ENCODE measurements at regions not wholly inside any gene's neighbourhood (a gene's known extent, or its start where the extent isn't known, plus 50 kb on each side); places are given as distances from the start of the nearest gene placed in this dataset.

DNA sequence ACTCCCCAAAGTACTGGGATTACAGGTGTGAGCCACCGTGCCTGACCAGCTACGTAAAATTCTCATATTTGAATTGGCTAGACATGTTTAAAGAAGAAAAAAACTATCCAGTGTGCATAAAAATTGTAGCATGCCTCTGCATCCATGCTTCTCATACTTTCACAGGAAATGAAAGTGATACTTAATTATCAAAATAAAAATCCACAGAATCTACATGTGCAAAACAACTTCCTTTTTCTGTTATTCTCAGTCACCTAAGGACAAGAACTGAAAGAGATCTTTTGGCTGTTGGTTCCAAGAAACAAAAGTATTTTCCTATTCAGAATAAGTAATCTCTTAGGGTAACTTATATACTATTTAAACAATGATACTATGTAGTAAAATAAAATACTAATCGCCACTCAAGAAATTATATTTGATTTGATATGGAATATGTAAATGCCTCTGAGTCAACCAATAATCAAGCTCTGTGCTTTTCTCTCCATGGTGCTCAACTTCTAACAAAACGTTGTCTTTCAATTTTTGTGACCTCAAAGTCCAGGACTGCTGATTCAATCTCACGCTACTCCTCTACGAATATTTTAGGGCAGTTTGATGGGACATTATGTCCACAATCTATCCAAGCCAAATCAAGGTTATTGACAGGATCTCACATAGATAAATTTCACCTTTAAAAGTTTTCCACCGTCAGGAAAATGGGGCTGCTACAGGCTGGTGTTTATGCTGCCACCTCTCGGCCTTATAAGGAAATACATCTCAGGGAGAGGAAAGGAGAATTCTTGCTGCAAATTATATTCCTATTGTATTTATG is 102.7 kb downstream of the ZNF281 start:
- CTCF ChIA-PET, result interaction anchor here (0.5 to 2.8 kb wide), 24 partner anchors 10 to 622 kb away, joined by 3 to 16 read pairs (median 4); no protein-coding TSS in a partner anchor
- peak overlapping the region in 3 of 5 experiments; percentile 44 to 59 (median 45) for H3K4me3 ChIP-seq (ENCODE audit: control extremely low read depth in 1 of 5, extremely low read depth in 1 of 5, insufficient read depth in 1 of 5, low read depth in 2 of 5, low read length in 4 of 5)
- no peaks in the 10 kb centered on the region for H3K79me2 ChIP-seq (ENCODE audit: control insufficient read depth, insufficient read depth, low read length)
- no peak overlapping the region for H2AFZ ChIP-seq (ENCODE audit: insufficient read depth, low read depth, low read length, poor library complexity, severe bottlenecking)
- 0% methylated on average over 2 of the region's 8 CpGs for WGBS (ENCODE audit: insufficient coverage)
- H3K36me3 ChIP-seq (replicated peaks in 1 of 2; ENCODE audit: control extremely low read depth in 1 of 2, control insufficient read depth in 1 of 2, extremely low read depth in 1 of 2, insufficient read depth in 2 of 2, low read length in 1 of 2), result no peaks in the 10 kb centered on the region
- Mint-ChIP-seq H3K4me3 (peak overlapping the region; percentile 89), H3K9me3 (ENCODE audit: insufficient read depth) (no peaks in the 10 kb centered on the region), H3K4me1 (peaks cover 52% of the 10 kb centered on the region), H3K27ac (peak overlapping the region; percentile 90), H3K27me3 (no peaks in the 10 kb centered on the region)
- peaks cover 40 to 48% of the 10 kb centered on the region in 2 donors for H3K4me1 ChIP-seq (ENCODE audit: control insufficient read depth in 2 of 2, insufficient read depth in 2 of 2, low read length in 2 of 2)
- H3K9ac ChIP-seq (ENCODE audit: low read length), result peak overlapping the region; percentile 42
- peak overlapping the region; percentile 77 for H3K4me2 ChIP-seq (replicated peaks; ENCODE audit: low read depth, low read length, poor library complexity, severe bottlenecking)
- no peaks in the 10 kb centered on the region for H3K9me3 ChIP-seq (ENCODE audit: control extremely low read depth in 1 of 3, control insufficient read depth in 2 of 3, insufficient read depth in 1 of 3, low read length in 2 of 3)
- TF ChIP-seq EZH2 (IDR thresholded peaks at IDR 0.05; ENCODE audit: borderline replicate concordance, insufficient read depth, low read depth, low read length, poor library complexity, severe bottlenecking), result no peak
- TF ChIP-seq, protein P1, sequence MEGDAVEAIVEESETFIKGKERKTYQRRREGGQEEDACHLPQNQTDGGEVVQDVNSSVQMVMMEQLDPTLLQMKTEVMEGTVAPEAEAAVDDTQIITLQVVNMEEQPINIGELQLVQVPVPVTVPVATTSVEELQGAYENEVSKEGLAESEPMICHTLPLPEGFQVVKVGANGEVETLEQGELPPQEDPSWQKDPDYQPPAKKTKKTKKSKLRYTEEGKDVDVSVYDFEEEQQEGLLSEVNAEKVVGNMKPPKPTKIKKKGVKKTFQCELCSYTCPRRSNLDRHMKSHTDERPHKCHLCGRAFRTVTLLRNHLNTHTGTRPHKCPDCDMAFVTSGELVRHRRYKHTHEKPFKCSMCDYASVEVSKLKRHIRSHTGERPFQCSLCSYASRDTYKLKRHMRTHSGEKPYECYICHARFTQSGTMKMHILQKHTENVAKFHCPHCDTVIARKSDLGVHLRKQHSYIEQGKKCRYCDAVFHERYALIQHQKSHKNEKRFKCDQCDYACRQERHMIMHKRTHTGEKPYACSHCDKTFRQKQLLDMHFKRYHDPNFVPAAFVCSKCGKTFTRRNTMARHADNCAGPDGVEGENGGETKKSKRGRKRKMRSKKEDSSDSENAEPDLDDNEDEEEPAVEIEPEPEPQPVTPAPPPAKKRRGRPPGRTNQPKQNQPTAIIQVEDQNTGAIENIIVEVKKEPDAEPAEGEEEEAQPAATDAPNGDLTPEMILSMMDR (IDR thresholded peaks at IDR 0.05), result peak; percentile 94
- DNase-seq (peak; percentile 78), ATAC-seq (ENCODE audit: low read depth) (peak; percentile 56)
- no peaks in the 10 kb centered on the region for H4K20me1 ChIP-seq (ENCODE audit: control insufficient read depth, insufficient read depth, low read length, poor library complexity, severe bottlenecking)
- POLR2A ChIA-PET, result interaction anchor here (0.7 kb wide), 1 partner anchor 33 kb away, joined by 3 read pairs; no protein-coding TSS in a partner anchor
- H3K27ac ChIP-seq (ENCODE audit: low read length in 2 of 2), result peak overlapping the region in 1 of 2 donors; percentile 65
- H3K27me3 ChIP-seq (replicated peaks in 1 of 4; ENCODE audit: control extremely low read depth in 1 of 4, control insufficient read depth in 3 of 4, insufficient read depth in 4 of 4, low read length in 3 of 4), result no peaks in the 10 kb centered on the region
- intact Hi-C loops (cut with micrococcal nuclease), result loop anchor here (1.0 to 10.0 kb wide), 10 partner anchors 20 to 708 kb away; partner anchors contain the start of genes KIF14 and ZNF281

DNA sequence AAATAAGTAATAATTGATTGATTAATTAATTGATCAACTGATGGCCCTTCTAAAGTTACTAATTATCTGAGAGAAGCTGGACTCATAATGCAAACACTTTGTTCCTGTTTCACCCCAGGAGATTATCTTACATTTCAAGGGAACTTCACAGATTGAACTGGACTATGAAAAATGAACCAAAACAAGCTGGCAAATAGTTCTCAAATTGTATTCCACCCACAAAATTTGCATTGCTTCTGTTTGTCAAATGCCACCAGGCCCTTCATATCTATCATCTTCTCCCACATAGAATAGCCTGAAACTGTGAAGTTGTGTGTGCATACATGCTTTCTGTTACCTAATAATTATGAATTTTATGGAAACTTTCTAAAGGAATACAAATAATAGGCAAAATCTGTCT is 104.0 kb downstream of the ZNF281 start:
- Histone ChIP-seq H4K20me1 (ENCODE audit: control insufficient read depth, insufficient read depth, low read length, poor library complexity, severe bottlenecking) (no peaks in the 10 kb centered on the region), H3K4me2 (replicated peaks; ENCODE audit: low read depth, low read length, poor library complexity, severe bottlenecking) (peak overlapping the region; percentile 77), H2AFZ (ENCODE audit: insufficient read depth, low read depth, low read length, poor library complexity, severe bottlenecking) (no peak overlapping the region), H3K9ac (ENCODE audit: low read length) (peak overlapping the region; percentile 3), H3K4me3 (ENCODE audit: control extremely low read depth in 1 of 5, extremely low read depth in 1 of 5, insufficient read depth in 1 of 5, low read depth in 2 of 5, low read length in 4 of 5) (peak overlapping the region in 1 of 5 experiments; percentile 40), H3K4me1 (ENCODE audit: control insufficient read depth in 2 of 2, insufficient read depth in 2 of 2, low read length in 2 of 2) (peaks cover 49 to 55% of the 10 kb centered on the region in 2 donors), H3K27me3 (replicated peaks in 1 of 4; ENCODE audit: control extremely low read depth in 1 of 4, control insufficient read depth in 3 of 4, insufficient read depth in 4 of 4, low read length in 3 of 4) (no peaks in the 10 kb centered on the region), H3K36me3 (replicated peaks in 1 of 2; ENCODE audit: control extremely low read depth in 1 of 2, control insufficient read depth in 1 of 2, extremely low read depth in 1 of 2, insufficient read depth in 2 of 2, low read length in 1 of 2) (no peaks in the 10 kb centered on the region), H3K79me2 (ENCODE audit: control insufficient read depth, insufficient read depth, low read length) (no peaks in the 10 kb centered on the region), H3K27ac (ENCODE audit: low read length in 2 of 2) (peak overlapping the region in 1 of 2 donors; percentile 21), H3K9me3 (ENCODE audit: control extremely low read depth in 1 of 3, control insufficient read depth in 2 of 3, insufficient read depth in 1 of 3, low read length in 2 of 3) (no peaks in the 10 kb centered on the region)
- TF ChIP-seq, protein P1 (IDR thresholded peaks at IDR 0.05), result no peak
- no peak for TF ChIP-seq EZH2 (IDR thresholded peaks at IDR 0.05; ENCODE audit: borderline replicate concordance, insufficient read depth, low read depth, low read length, poor library complexity, severe bottlenecking)
- DNase-seq (peak; percentile 54), ATAC-seq (ENCODE audit: low read depth) (no peak)
- peaks cover 53% of the 10 kb centered on the region for H3K4me1 Mint-ChIP-seq
- H3K27ac Mint-ChIP-seq, result peak overlapping the region; percentile 22
- peak overlapping the region; percentile 16 for H3K4me3 Mint-ChIP-seq
- H3K9me3 Mint-ChIP-seq (ENCODE audit: insufficient read depth), result no peaks in the 10 kb centered on the region
- CTCF ChIA-PET, result interaction anchor here (0.7 to 2.8 kb wide), 5 partner anchors 31 to 621 kb away, joined by 4 to 15 read pairs (median 4); no protein-coding TSS in a partner anchor
- POLR2A ChIA-PET, result no interaction called here
- H3K27me3 Mint-ChIP-seq, result no peaks in the 10 kb centered on the region
- intact Hi-C loops (cut with micrococcal nuclease), result loop anchor here (2.0 to 10.0 kb wide), 7 partner anchors 19 to 709 kb away; partner anchors contain the start of genes KIF14 and ZNF281
